GM13976 (cell line): ENCODE measurements at regions not wholly inside any gene's neighbourhood (a gene's known extent, or its start where the extent isn't known, plus 50 kb on each side); places are given as distances from the start of the nearest gene placed in this dataset.
"Not testable (repeated sequence)": the region's sequence is repeated elsewhere in the genome, so short reads cannot be mapped to it uniquely, and the experiment has no call there.

Experiments used
- DNase-seq: peaks from one replicate; pipeline ENCODE4 v3.0.0; 2012; ENCODE audit warnings: low spot score
- CTCF ChIP-seq: IDR thresholded peaks from 2 replicates; pipeline ENCODE4 v1.5.1; 2012; ENCODE audit warnings: borderline replicate concordance, mild to moderate bottlenecking; ENCODE audit not compliant: insufficient read depth; ENCODE audit errors: extremely low read depth, missing control alignments, control extremely low read depth
- in situ Hi-C: fragments of 300-500 bp; cut with MboI; formaldehyde crosslinking; loops from one replicate; pipeline ENCODE4 v1.12.0; 2022; ENCODE audit warnings: low sequenced_read_pairs, mixed read lengths, inconsistent platforms; ENCODE audit not compliant: unreplicated experiment

GRCh38 chr6:113718588-113718987 lies 138.6 kb upstream of the MARCKS start:
- in situ Hi-C loops: no loop called here
- no peak for DNase-seq
- no peak for TF ChIP-seq CTCF

GRCh38 chr6:113719064-113719463 lies 138.1 kb upstream of the MARCKS start:
- TF ChIP-seq CTCF: no peak
- no peak for DNase-seq
- in situ Hi-C loops: no loop called here

GRCh38 chr6:113719545-113719944 lies 137.6 kb upstream of the MARCKS start:
- in situ Hi-C loops: no loop called here
- TF ChIP-seq CTCF: no peak
- DNase-seq: no peak

GRCh38 chr6:113723182-113723581 lies 134.0 kb upstream of the MARCKS start:
- no peak for TF ChIP-seq CTCF
- in situ Hi-C loops: no loop called here
- no peak for DNase-seq

GRCh38 chr6:113724927-113725326 lies 132.2 kb upstream of the MARCKS start:
- DNase-seq, in situ Hi-C loops: not testable (repeated sequence)

GRCh38 chr6:113731541-113731940 lies 125.6 kb upstream of the MARCKS start:
- no peak for DNase-seq

GRCh38 chr6:113732384-113732966 lies 124.7 kb upstream of the MARCKS start:
- in situ Hi-C loops: no loop called here
- DNase-seq: no peak
- no peak for TF ChIP-seq CTCF

More at GRCh38 chr6:113731541-113731940, 125.6 kb upstream of the MARCKS start:
- in situ Hi-C loops: no loop called here
- TF ChIP-seq CTCF: no peak
